ENCODE measurements at regions not wholly inside any gene's neighbourhood (a gene's known extent, or its start where the extent isn't known, plus 50 kb on each side); places are given as distances from the start of the nearest gene placed in this dataset.

DNA sequence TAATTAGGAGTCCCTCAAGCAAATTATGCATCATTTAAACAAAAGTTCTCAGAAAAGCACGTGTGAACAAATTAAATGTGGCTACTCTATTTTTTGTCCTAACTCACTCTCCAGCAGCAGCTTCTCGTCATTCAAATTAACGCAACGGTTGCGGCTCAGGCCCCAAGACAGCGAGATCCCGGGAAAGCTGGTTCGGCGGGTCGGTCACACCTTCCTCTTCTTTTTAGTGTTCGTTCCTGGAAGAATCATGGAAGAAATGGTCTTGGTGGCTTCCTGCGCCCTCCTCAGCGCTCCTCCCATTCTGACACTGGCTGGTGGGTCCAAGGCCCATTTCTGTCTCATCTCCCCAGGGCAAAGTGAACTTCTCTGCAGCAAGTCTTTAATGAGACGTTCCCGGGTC, 382.8 kb upstream of the IRX1 start:
- TF ChIP-seq, protein P1, sequence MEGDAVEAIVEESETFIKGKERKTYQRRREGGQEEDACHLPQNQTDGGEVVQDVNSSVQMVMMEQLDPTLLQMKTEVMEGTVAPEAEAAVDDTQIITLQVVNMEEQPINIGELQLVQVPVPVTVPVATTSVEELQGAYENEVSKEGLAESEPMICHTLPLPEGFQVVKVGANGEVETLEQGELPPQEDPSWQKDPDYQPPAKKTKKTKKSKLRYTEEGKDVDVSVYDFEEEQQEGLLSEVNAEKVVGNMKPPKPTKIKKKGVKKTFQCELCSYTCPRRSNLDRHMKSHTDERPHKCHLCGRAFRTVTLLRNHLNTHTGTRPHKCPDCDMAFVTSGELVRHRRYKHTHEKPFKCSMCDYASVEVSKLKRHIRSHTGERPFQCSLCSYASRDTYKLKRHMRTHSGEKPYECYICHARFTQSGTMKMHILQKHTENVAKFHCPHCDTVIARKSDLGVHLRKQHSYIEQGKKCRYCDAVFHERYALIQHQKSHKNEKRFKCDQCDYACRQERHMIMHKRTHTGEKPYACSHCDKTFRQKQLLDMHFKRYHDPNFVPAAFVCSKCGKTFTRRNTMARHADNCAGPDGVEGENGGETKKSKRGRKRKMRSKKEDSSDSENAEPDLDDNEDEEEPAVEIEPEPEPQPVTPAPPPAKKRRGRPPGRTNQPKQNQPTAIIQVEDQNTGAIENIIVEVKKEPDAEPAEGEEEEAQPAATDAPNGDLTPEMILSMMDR (IDR thresholded peaks at IDR 0.05): no peak
- no peak for TF ChIP-seq POLR2A (IDR thresholded peaks at IDR 0.05)

Data from breast epithelium (tissue), 3 donors.